ENCODE measurements at regions not wholly inside any gene's neighbourhood (a gene's known extent, or its start where the extent isn't known, plus 50 kb on each side); places are given as distances from the start of the nearest gene placed in this dataset.

DNA sequence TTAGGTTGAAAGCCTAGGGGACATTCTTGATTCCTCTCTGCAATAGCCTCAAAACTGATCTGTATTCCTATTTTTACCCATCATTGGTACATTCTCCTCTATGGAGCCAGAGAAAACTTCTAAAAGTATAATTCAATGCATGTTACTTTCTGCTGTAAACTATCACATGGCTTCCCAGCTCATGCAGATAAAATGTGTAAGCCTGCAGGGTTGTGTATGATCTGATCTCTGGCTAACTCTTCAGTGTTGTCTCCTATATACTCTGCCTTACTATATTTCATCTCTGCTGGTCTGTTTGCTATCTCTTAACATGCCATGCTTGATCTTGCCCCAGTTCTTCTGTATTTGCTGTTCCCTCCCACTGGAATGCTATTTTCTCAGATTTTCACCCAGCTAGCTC is 323.3 kb upstream of the RSPO3 start:
- TF ChIP-seq, protein P1, sequence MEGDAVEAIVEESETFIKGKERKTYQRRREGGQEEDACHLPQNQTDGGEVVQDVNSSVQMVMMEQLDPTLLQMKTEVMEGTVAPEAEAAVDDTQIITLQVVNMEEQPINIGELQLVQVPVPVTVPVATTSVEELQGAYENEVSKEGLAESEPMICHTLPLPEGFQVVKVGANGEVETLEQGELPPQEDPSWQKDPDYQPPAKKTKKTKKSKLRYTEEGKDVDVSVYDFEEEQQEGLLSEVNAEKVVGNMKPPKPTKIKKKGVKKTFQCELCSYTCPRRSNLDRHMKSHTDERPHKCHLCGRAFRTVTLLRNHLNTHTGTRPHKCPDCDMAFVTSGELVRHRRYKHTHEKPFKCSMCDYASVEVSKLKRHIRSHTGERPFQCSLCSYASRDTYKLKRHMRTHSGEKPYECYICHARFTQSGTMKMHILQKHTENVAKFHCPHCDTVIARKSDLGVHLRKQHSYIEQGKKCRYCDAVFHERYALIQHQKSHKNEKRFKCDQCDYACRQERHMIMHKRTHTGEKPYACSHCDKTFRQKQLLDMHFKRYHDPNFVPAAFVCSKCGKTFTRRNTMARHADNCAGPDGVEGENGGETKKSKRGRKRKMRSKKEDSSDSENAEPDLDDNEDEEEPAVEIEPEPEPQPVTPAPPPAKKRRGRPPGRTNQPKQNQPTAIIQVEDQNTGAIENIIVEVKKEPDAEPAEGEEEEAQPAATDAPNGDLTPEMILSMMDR (IDR thresholded peaks at IDR 0.05): no peak
- TF ChIP-seq POLR2A (IDR thresholded peaks at IDR 0.05): no peak
